D721Med (cell line): ENCODE measurements at regions not wholly inside any gene's neighbourhood (a gene's known extent, or its start where the extent isn't known, plus 50 kb on each side); places are given as distances from the start of the nearest gene placed in this dataset.

Experiments
- DNase-seq: peaks from one replicate; pipeline ENCODE4 v3.0.0; 2011; ENCODE audit warnings: low spot score; ENCODE audit not compliant: insufficient read length
- FAIRE-seq: peaks from 2 replicates; lab custom pipeline; 2011; peaks lifted over from hg19 to GRCh38; lab: Jason Lieb, UNC
- CTCF ChIP-seq: IDR thresholded peaks from 2 replicates; pipeline ENCODE4 v1.5.1; 2012; ENCODE audit warnings: mild to moderate bottlenecking, control low read depth; ENCODE audit not compliant: insufficient read depth; ENCODE audit errors: missing control alignments

- DNase-seq (no peak), FAIRE-seq (no peak)
- no peak for TF ChIP-seq CTCF
Observed at GRCh38 chr13:106850973-106851650, 283.2 kb upstream of the ARGLU1 start.

GRCh38 chr13:106846571-106847448 lies 278.9 kb upstream of the ARGLU1 start:
- no peak for TF ChIP-seq CTCF
- FAIRE-seq (no peak), DNase-seq (no peak)

GRCh38 chr13:106836186-106836802 lies 268.4 kb upstream of the ARGLU1 start:
- FAIRE-seq = no peak
- TF ChIP-seq CTCF = no peak
- DNase-seq = no peak

GRCh38 chr13:106835477-106835876 lies 267.5 kb upstream of the ARGLU1 start:
- DNase-seq = no peak
- no peak for FAIRE-seq
- TF ChIP-seq CTCF = no peak

- no peak for FAIRE-seq
- no peak for TF ChIP-seq CTCF
- no peak for DNase-seq
Observed at GRCh38 chr13:106821979-106822378, 254.0 kb upstream of the ARGLU1 start.

GRCh38 chr13:106819413-106820180 lies 251.7 kb upstream of the ARGLU1 start:
- no peak for DNase-seq
- no peak for FAIRE-seq
- TF ChIP-seq CTCF = no peak
